ENCODE measurements at regions not wholly inside any gene's neighbourhood (a gene's known extent, or its start where the extent isn't known, plus 50 kb on each side); places are given as distances from the start of the nearest gene placed in this dataset.

GRCh38 chr12:17528394-17528793 lies 561.6 kb downstream of the RERGL start:
- no peak overlapping the region for H3K4me3 Mint-ChIP-seq
- no peak overlapping the region for H3K27ac Mint-ChIP-seq
- H3K4me1 Mint-ChIP-seq = no peaks in the 10 kb centered on the region
- ATAC-seq (ENCODE audit: low read depth) = no peak
- ChIA-PET POLR2A (no interaction called here), CTCF (no interaction called here)
- Histone ChIP-seq H3K9me3 (ENCODE audit: control extremely low read depth in 1 of 3, control insufficient read depth in 2 of 3, insufficient read depth in 1 of 3, low read length in 2 of 3) (no peaks in the 10 kb centered on the region), H3K4me3 (ENCODE audit: control extremely low read depth in 1 of 5, extremely low read depth in 1 of 5, insufficient read depth in 1 of 5, low read depth in 2 of 5, low read length in 4 of 5) (no peak overlapping the region), H2AFZ (ENCODE audit: insufficient read depth, low read depth, low read length, poor library complexity, severe bottlenecking) (no peak overlapping the region), H3K9ac (ENCODE audit: low read length) (no peak overlapping the region), H3K4me2 (replicated peaks; ENCODE audit: low read depth, low read length, poor library complexity, severe bottlenecking) (no peak overlapping the region), H3K36me3 (replicated peaks in 1 of 2; ENCODE audit: control extremely low read depth in 1 of 2, control insufficient read depth in 1 of 2, extremely low read depth in 1 of 2, insufficient read depth in 2 of 2, low read length in 1 of 2) (no peaks in the 10 kb centered on the region), H3K79me2 (ENCODE audit: control insufficient read depth, insufficient read depth, low read length) (no peaks in the 10 kb centered on the region), H3K4me1 (ENCODE audit: control insufficient read depth in 2 of 2, insufficient read depth in 2 of 2, low read length in 2 of 2) (no peaks in the 10 kb centered on the region), H4K20me1 (ENCODE audit: control insufficient read depth, insufficient read depth, low read length, poor library complexity, severe bottlenecking) (no peaks in the 10 kb centered on the region), H3K27me3 (replicated peaks in 1 of 4; ENCODE audit: control extremely low read depth in 1 of 4, control insufficient read depth in 3 of 4, insufficient read depth in 4 of 4, low read length in 3 of 4) (no peaks in the 10 kb centered on the region), H3K27ac (ENCODE audit: low read length in 2 of 2) (no peak overlapping the region)
- 5% methylated on average over 2 of the region's 2 CpGs for WGBS (ENCODE audit: insufficient coverage)
- intact Hi-C loops (cut with micrococcal nuclease) = no loop called here
- DNase-seq = no peak
- no peak for TF ChIP-seq EZH2 (IDR thresholded peaks at IDR 0.05; ENCODE audit: borderline replicate concordance, insufficient read depth, low read depth, low read length, poor library complexity, severe bottlenecking)
- TF ChIP-seq CTCF (IDR thresholded peaks at IDR 0.05) = no peak
- no peaks in the 10 kb centered on the region for H3K9me3 Mint-ChIP-seq (ENCODE audit: insufficient read depth)
- no peaks in the 10 kb centered on the region for H3K27me3 Mint-ChIP-seq

- Histone ChIP-seq H3K27ac (ENCODE audit: low read length in 2 of 2) (no peak overlapping the region), H3K9me3 (ENCODE audit: control extremely low read depth in 1 of 3, control insufficient read depth in 2 of 3, insufficient read depth in 1 of 3, low read length in 2 of 3) (no peaks in the 10 kb centered on the region), H3K36me3 (replicated peaks in 1 of 2; ENCODE audit: control extremely low read depth in 1 of 2, control insufficient read depth in 1 of 2, extremely low read depth in 1 of 2, insufficient read depth in 2 of 2, low read length in 1 of 2) (no peaks in the 10 kb centered on the region), H3K4me1 (ENCODE audit: control insufficient read depth in 2 of 2, insufficient read depth in 2 of 2, low read length in 2 of 2) (no peaks in the 10 kb centered on the region), H4K20me1 (ENCODE audit: control insufficient read depth, insufficient read depth, low read length, poor library complexity, severe bottlenecking) (no peaks in the 10 kb centered on the region), H3K27me3 (replicated peaks in 1 of 4; ENCODE audit: control extremely low read depth in 1 of 4, control insufficient read depth in 3 of 4, insufficient read depth in 4 of 4, low read length in 3 of 4) (no peaks in the 10 kb centered on the region), H3K9ac (ENCODE audit: low read length) (no peak overlapping the region), H3K4me3 (ENCODE audit: control extremely low read depth in 1 of 5, extremely low read depth in 1 of 5, insufficient read depth in 1 of 5, low read depth in 2 of 5, low read length in 4 of 5) (no peak overlapping the region), H3K79me2 (ENCODE audit: control insufficient read depth, insufficient read depth, low read length) (no peaks in the 10 kb centered on the region), H2AFZ (ENCODE audit: insufficient read depth, low read depth, low read length, poor library complexity, severe bottlenecking) (no peak overlapping the region), H3K4me2 (replicated peaks; ENCODE audit: low read depth, low read length, poor library complexity, severe bottlenecking) (no peak overlapping the region)
- WGBS (ENCODE audit: insufficient coverage) = 86% methylated on average over 1 of the region's 1 CpG
- Mint-ChIP-seq H3K4me3 (no peak overlapping the region), H3K9me3 (ENCODE audit: insufficient read depth) (no peaks in the 10 kb centered on the region), H3K27me3 (no peaks in the 10 kb centered on the region), H3K4me1 (no peaks in the 10 kb centered on the region), H3K27ac (no peak overlapping the region)
- POLR2A ChIA-PET = no interaction called here
- TF ChIP-seq CTCF (IDR thresholded peaks at IDR 0.05) = no peak
- ATAC-seq (ENCODE audit: low read depth) (no peak), DNase-seq (no peak)
- intact Hi-C loops (cut with micrococcal nuclease) = no loop called here
- CTCF ChIA-PET = no interaction called here
Measured at GRCh38 chr12:17527021-17527420, 563.0 kb downstream of the RERGL start.

Measured in B cell (primary cell).